ENCODE measurements at regions not wholly inside any gene's neighbourhood (a gene's known extent, or its start where the extent isn't known, plus 50 kb on each side); places are given as distances from the start of the nearest gene placed in this dataset.
"Not testable (repeated sequence)": the region's sequence is repeated elsewhere in the genome, so short reads cannot be mapped to it uniquely, and the experiment has no call there.

GRCh38 chr9:27832108-27832507 is 258.8 kb upstream of the C9orf72 start:
- not testable (repeated sequence) for TF ChIP-seq CTCF, POLR2A (IDR thresholded peaks at IDR 0.05)
